Lower lobe of right lung (tissue), 2 donors: ENCODE measurements at regions not wholly inside any gene's neighbourhood (a gene's known extent, or its start where the extent isn't known, plus 50 kb on each side); places are given as distances from the start of the nearest gene placed in this dataset.

Experiments
- ATAC-seq, 2 donors: fragments of 200-7000 bp; cut with Tn5 transposase; one replicate each; pipeline ENCODE4 v1.9.1; 2020 to 2022; ENCODE audit warnings: mild to moderate bottlenecking in 2 of 2, moderate library complexity in 2 of 2
- DNase-seq: peaks from one replicate; pipeline ENCODE4 v3.0.0-alpha.2; 2020
- H3K27ac ChIP-seq: fragments of 200-600 bp; one replicate; pipeline ENCODE4 v1.8.0; 2022
- H3K27me3 ChIP-seq: fragments of 200-600 bp; one replicate; pipeline ENCODE4 v1.8.0; 2022; ENCODE audit warnings: low read depth
- H3K36me3 ChIP-seq: fragments of 200-600 bp; one replicate; pipeline ENCODE4 v1.8.0; 2022; ENCODE audit warnings: mild to moderate bottlenecking
- H3K4me1 ChIP-seq: fragments of 200-600 bp; one replicate; pipeline ENCODE4 v1.8.0; 2022
- H3K4me3 ChIP-seq: fragments of 200-600 bp; one replicate; pipeline ENCODE4 v1.8.0; 2022; ENCODE audit warnings: mild to moderate bottlenecking
- H3K9me3 ChIP-seq: fragments of 200-600 bp; one replicate; pipeline ENCODE4 v1.8.0; 2022
- CTCF ChIP-seq: fragments of 200-600 bp; IDR thresholded peaks from one replicate; pipeline ENCODE4 v1.8.0; 2022; ENCODE audit warnings: antibody characterized with exemption, mild to moderate bottlenecking
- intact Hi-C: fragments of 100-400 bp; cut with DNase I; formaldehyde crosslinking; loops from one replicate; pipeline ENCODE4 v1.11.0; 2022
- donor health status: DM: no; HTN: yes; CAD: no; lungs with severe emphysema.

GRCh38 chr10:78727728-78728127 lies 341.0 kb upstream of the ZMIZ1 start:
- no peak for DNase-seq
- no peak overlapping the region for H3K27ac ChIP-seq
- H3K4me3 ChIP-seq, result no peak overlapping the region
- H3K36me3 ChIP-seq, result no peaks in the 10 kb centered on the region
- no peaks in the 10 kb centered on the region for H3K27me3 ChIP-seq
- no peak for ATAC-seq
- no peaks in the 10 kb centered on the region for H3K9me3 ChIP-seq
- H3K4me1 ChIP-seq, result no peaks in the 10 kb centered on the region
- intact Hi-C loops, result no loop called here
- TF ChIP-seq CTCF, result no peak

GRCh38 chr10:78728176-78728575 lies 340.6 kb upstream of the ZMIZ1 start:
- Histone ChIP-seq H3K27me3 (no peaks in the 10 kb centered on the region), H3K4me1 (no peaks in the 10 kb centered on the region), H3K27ac (no peak overlapping the region), H3K4me3 (no peak overlapping the region), H3K36me3 (no peaks in the 10 kb centered on the region), H3K9me3 (no peaks in the 10 kb centered on the region)
- ATAC-seq (no peak), DNase-seq (no peak)
- TF ChIP-seq CTCF, result no peak
- intact Hi-C loops, result no loop called here

GRCh38 chr10:78729366-78729765 lies 339.4 kb upstream of the ZMIZ1 start:
- ATAC-seq, result no peak
- intact Hi-C loops, result no loop called here
- no peak for TF ChIP-seq CTCF
- no peak overlapping the region for H3K4me3 ChIP-seq
- no peaks in the 10 kb centered on the region for H3K9me3 ChIP-seq
- H3K27ac ChIP-seq, result no peak overlapping the region
- no peaks in the 10 kb centered on the region for H3K4me1 ChIP-seq
- H3K36me3 ChIP-seq, result no peaks in the 10 kb centered on the region
- DNase-seq, result no peak
- H3K27me3 ChIP-seq, result no peaks in the 10 kb centered on the region

- ATAC-seq (no peak), DNase-seq (no peak)
- TF ChIP-seq CTCF, result no peak
- Histone ChIP-seq H3K9me3 (no peaks in the 10 kb centered on the region), H3K27ac (no peak overlapping the region), H3K4me1 (no peaks in the 10 kb centered on the region), H3K36me3 (no peaks in the 10 kb centered on the region), H3K27me3 (no peaks in the 10 kb centered on the region), H3K4me3 (no peak overlapping the region)
- intact Hi-C loops, result no loop called here
Observed at GRCh38 chr10:78729800-78730199, 339.0 kb upstream of the ZMIZ1 start.

GRCh38 chr10:78730754-78731153 lies 338.0 kb upstream of the ZMIZ1 start:
- H3K4me3 ChIP-seq, result no peak overlapping the region
- no peak overlapping the region for H3K27ac ChIP-seq
- H3K36me3 ChIP-seq, result no peaks in the 10 kb centered on the region
- ATAC-seq, result no peak
- no peak for DNase-seq
- H3K27me3 ChIP-seq, result no peaks in the 10 kb centered on the region
- intact Hi-C loops, result no loop called here
- TF ChIP-seq CTCF, result no peak
- H3K4me1 ChIP-seq, result no peaks in the 10 kb centered on the region
- H3K9me3 ChIP-seq, result no peaks in the 10 kb centered on the region

- H3K36me3 ChIP-seq, result no peaks in the 10 kb centered on the region
- H3K27me3 ChIP-seq, result no peaks in the 10 kb centered on the region
- no peak for DNase-seq
- no peaks in the 10 kb centered on the region for H3K4me1 ChIP-seq
- no peak for ATAC-seq
- H3K9me3 ChIP-seq, result no peaks in the 10 kb centered on the region
- H3K27ac ChIP-seq, result no peak overlapping the region
- no peak overlapping the region for H3K4me3 ChIP-seq
- TF ChIP-seq CTCF, result no peak
- intact Hi-C loops, result no loop called here
Observed at GRCh38 chr10:78731675-78732074, 337.1 kb upstream of the ZMIZ1 start.
